ENCODE measurements at regions not wholly inside any gene's neighbourhood (a gene's known extent, or its start where the extent isn't known, plus 50 kb on each side); places are given as distances from the start of the nearest gene placed in this dataset.

- no peaks in the 10 kb centered on the region for H3K9me3 ChIP-seq
- no peaks in the 10 kb centered on the region for H3K27me3 ChIP-seq
- H3K36me3 ChIP-seq (replicated peaks in 1 of 2; ENCODE audit: insufficient read depth in 1 of 2, low read depth in 2 of 2), result no peaks in the 10 kb centered on the region
- H3K27ac ChIP-seq, result no peak overlapping the region
- ATAC-seq, result no peak
- intact Hi-C loops (cut with DNase I), result no loop called here
- no peak overlapping the region for H3K4me3 ChIP-seq
- 67 to 74% methylated on average over 9 of the region's 9 CpGs for WGBS, 2 donors
- TF ChIP-seq CTCF (IDR thresholded peaks at IDR 0.05) (no peak), POLR2A (IDR thresholded peaks at IDR 0.05) (no peak)
- no peaks in the 10 kb centered on the region for H3K4me1 ChIP-seq
- no peak for DNase-seq
These were observed 249.9 kb downstream of the COL4A1 start for GRCh38 chr13:110057052-110057451.

GRCh38 chr13:110056640-110057039, 250.3 kb downstream of the COL4A1 start:
- H3K4me1 ChIP-seq, result no peaks in the 10 kb centered on the region
- H3K27ac ChIP-seq, result no peak overlapping the region
- intact Hi-C loops (cut with DNase I), result no loop called here
- ATAC-seq (no peak), DNase-seq (no peak)
- no peaks in the 10 kb centered on the region for H3K9me3 ChIP-seq
- no peaks in the 10 kb centered on the region for H3K27me3 ChIP-seq
- WGBS, 2 donors, result 65 to 72% methylated on average over 5 of the region's 5 CpGs
- no peaks in the 10 kb centered on the region for H3K36me3 ChIP-seq (replicated peaks in 1 of 2; ENCODE audit: insufficient read depth in 1 of 2, low read depth in 2 of 2)
- no peak overlapping the region for H3K4me3 ChIP-seq
- TF ChIP-seq POLR2A (IDR thresholded peaks at IDR 0.05), result no peak
- TF ChIP-seq CTCF (IDR thresholded peaks at IDR 0.05), result no peak

GRCh38 chr13:110055089-110055488, 251.9 kb downstream of the COL4A1 start:
- Histone ChIP-seq H3K27me3 (no peaks in the 10 kb centered on the region), H3K4me1 (no peaks in the 10 kb centered on the region), H3K36me3 (replicated peaks in 1 of 2; ENCODE audit: insufficient read depth in 1 of 2, low read depth in 2 of 2) (no peaks in the 10 kb centered on the region), H3K27ac (no peak overlapping the region), H3K9me3 (no peaks in the 10 kb centered on the region), H3K4me3 (no peak overlapping the region)
- intact Hi-C loops (cut with DNase I), result no loop called here
- no peak for DNase-seq
- no peak for TF ChIP-seq CTCF (IDR thresholded peaks at IDR 0.05)
- no peak for TF ChIP-seq POLR2A (IDR thresholded peaks at IDR 0.05)
- ATAC-seq, result no peak
- WGBS, 2 donors, result 66 to 72% methylated on average over 3 of the region's 3 CpGs

- DNase-seq, result no peak
- no peak overlapping the region for H3K27ac ChIP-seq
- no peaks in the 10 kb centered on the region for H3K4me1 ChIP-seq
- no peaks in the 10 kb centered on the region for H3K36me3 ChIP-seq (replicated peaks in 1 of 2; ENCODE audit: insufficient read depth in 1 of 2, low read depth in 2 of 2)
- intact Hi-C loops (cut with DNase I), result no loop called here
- no peaks in the 10 kb centered on the region for H3K27me3 ChIP-seq
- 79 to 88% methylated on average over 13 of the region's 13 CpGs for WGBS, 2 donors
- no peak overlapping the region for H3K4me3 ChIP-seq
- ATAC-seq, result no peak
- no peak for TF ChIP-seq CTCF (IDR thresholded peaks at IDR 0.05)
- TF ChIP-seq POLR2A (IDR thresholded peaks at IDR 0.05), result no peak
- no peaks in the 10 kb centered on the region for H3K9me3 ChIP-seq
These were observed 252.9 kb downstream of the COL4A1 start for GRCh38 chr13:110054041-110054440.

- 5% methylated on average over 7 of the region's 7 CpGs for WGBS, 2 donors
- TF ChIP-seq CTCF (IDR thresholded peaks at IDR 0.05) (no peak), POLR2A (IDR thresholded peaks at IDR 0.05) (no peak)
- no peaks in the 10 kb centered on the region for H3K9me3 ChIP-seq
- intact Hi-C loops (cut with DNase I), result no loop called here
- H3K36me3 ChIP-seq (replicated peaks in 1 of 2; ENCODE audit: insufficient read depth in 1 of 2, low read depth in 2 of 2), result no peaks in the 10 kb centered on the region
- DNase-seq (peak; percentile 61 to 88 (median 82)), ATAC-seq (peak; percentile 99)
- H3K4me1 ChIP-seq, result peaks cover 11% of the 10 kb centered on the region
- peak overlapping the region in 2 of 4 donors; percentile 54 to 61 for H3K27ac ChIP-seq
- no peak overlapping the region for H3K4me3 ChIP-seq
- H3K27me3 ChIP-seq, result no peaks in the 10 kb centered on the region
These were observed 259.5 kb downstream of the COL4A1 start for GRCh38 chr13:110047496-110047895.

Data from body of pancreas (tissue), 4 donors.